T-helper 1 cell treated with Interleukin-12 subunit alpha and Interleukin-12 subunit beta and Interleukin-4 antibody, amounts not matched to agents 30 ng/mL and 1 ng/mL, for 36 hours (primary cell): ENCODE measurements at regions not wholly inside any gene's neighbourhood (a gene's known extent, or its start where the extent isn't known, plus 50 kb on each side); places are given as distances from the start of the nearest gene placed in this dataset.

Source experiments
- intact Hi-C: fragments of 100-400 bp; cut with micrococcal nuclease; formaldehyde crosslinking; loops from one replicate; pipeline ENCODE4 v1.15.1; 2024

GRCh38 chr4:139611391-139611790, 54.2 kb upstream of the MGST2 start:
- intact Hi-C loops, result no loop called here

- intact Hi-C loops, result loop anchor here (10.0 kb wide), 1 partner anchor 1005 kb away; no protein-coding TSS in a partner anchor
Observed at GRCh38 chr4:139609647-139610046, 53.6 kb upstream of the SETD7 start.

GRCh38 chr4:139607502-139608060, 51.6 kb upstream of the SETD7 start:
- intact Hi-C loops, result loop anchor here (10.0 kb wide), 1 partner anchor 1007 kb away; no protein-coding TSS in a partner anchor

GRCh38 chr4:139606579-139607501, 50.8 kb upstream of the SETD7 start:
- intact Hi-C loops, result loop anchor here (10.0 kb wide), 1 partner anchor 1008 kb away; no protein-coding TSS in a partner anchor

- intact Hi-C loops, result loop anchor here (10.0 kb wide), 1 partner anchor 1009 kb away; no protein-coding TSS in a partner anchor
Observed at GRCh38 chr4:139606103-139606502, 50.1 kb upstream of the SETD7 start.
